Posterior cingulate gyrus (tissue), 11 donors: ENCODE measurements at regions not wholly inside any gene's neighbourhood (a gene's known extent, or its start where the extent isn't known, plus 50 kb on each side); places are given as distances from the start of the nearest gene placed in this dataset.

ENCODE experiments used
- DNase-seq, 10 donors: peaks; one replicate each; pipeline versions ENCODE4 v3.0.0 to v3.0.0-alpha.2; 2020 to 2021; ENCODE audit warnings: mixed read lengths in 3 of 10
- intact Hi-C: fragments of 100-400 bp; cut with DNase I; formaldehyde crosslinking; loops from one replicate; pipeline ENCODE4 v1.15.1; 2023

DNA sequence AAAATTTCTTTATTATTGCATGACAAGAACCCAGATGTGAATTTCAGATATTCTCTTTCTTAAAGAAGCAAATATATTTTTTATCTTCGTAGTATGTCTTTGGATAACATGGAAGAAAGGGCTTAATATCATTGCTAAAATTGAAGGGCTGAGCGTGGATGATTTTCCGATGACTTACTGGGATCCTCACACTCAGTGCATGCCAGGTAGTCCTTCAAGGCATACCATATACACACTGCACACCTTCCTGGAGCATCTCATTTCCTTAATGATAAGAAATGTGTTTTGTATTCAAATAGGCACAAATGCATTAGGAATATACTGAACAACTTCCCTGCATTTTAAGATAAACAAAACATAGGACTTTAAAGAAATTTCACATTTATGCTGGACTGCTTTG lies 193.9 kb upstream of the MAP3K7 start:
- no peak for DNase-seq
- intact Hi-C loops, result no loop called here

GRCh38 chr6:90780141-90780540 lies 193.3 kb upstream of the MAP3K7 start:
- no peak for DNase-seq
- intact Hi-C loops, result no loop called here

DNA sequence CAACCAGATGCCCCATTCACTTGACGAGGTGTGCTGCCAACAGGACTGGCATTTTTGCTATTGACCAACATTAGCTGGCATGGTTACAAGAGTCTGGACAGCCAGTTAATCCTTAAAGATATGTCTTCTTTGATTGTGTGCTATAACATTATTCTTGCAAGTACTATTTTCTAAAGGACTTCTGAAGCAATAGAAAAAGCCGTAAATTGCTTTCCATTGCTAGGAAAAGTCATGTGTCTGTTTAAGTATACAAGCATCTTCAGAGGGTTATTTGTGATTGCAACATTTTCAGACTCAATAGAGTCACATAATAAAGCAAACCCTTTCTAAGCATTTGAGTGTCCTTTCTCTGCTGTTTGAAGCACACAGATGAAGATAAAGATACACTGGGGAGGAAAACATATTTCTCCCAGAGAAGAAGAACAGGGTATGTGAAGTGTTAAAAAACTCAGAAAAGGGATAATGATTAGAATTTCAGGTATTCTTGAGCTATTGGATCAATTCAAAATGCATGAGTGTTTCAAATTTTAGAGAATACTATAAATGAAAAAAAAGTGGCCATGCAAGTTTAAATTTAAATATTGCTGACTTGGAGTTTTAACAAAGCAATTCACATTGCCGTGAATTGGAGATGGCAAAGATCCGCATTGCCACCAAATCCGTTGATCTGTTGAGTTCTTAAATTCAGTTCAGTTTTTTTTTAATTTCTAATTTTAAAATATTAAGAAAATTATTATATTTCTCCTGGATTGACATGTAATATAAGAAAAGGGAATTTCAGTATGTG lies 191.7 kb upstream of the MAP3K7 start:
- intact Hi-C loops, result no loop called here
- DNase-seq, result no peak

DNA sequence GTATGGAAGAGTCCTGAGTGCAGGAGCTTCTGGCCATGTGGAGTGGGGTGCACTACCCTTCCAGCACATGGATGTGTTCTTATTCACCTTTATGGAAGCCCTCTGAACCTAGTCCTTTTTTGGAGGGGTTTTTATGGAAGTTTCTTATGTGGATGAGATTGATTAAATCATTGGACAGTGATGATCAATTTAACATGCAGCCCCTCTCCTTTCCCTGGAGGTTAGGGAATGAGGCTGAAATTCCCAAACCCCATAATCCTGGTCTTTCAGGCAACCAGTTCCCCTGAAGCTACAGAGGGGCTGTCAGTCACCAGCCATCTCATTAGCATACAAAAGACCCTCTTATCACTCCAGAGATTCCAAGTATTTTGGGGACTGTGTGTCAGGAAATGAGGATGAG lies 183.9 kb upstream of the MAP3K7 start:
- intact Hi-C loops, result no loop called here
- no peak for DNase-seq

DNA sequence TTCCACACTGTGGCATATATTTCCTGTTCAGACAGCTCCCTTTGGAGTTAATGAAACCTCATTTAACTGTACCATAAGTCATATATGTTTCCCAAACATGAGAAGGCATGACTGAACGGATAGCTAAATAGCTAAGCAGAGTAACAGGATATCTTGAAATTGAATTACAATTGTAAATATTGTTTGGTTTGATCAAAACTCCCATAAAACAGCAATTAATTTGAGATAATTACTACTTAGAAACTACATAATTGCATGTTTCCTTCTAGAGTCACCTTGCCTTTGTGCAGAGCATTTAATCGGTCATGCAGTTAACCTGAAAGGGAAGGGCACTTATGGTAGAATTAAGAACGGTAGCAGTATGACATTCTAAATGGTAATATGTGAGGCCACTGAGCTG lies 179.0 kb upstream of the MAP3K7 start:
- DNase-seq, result no peak
- intact Hi-C loops, result no loop called here

GRCh38 chr6:90765491-90765890 lies 178.6 kb upstream of the MAP3K7 start:
- no peak for DNase-seq
- intact Hi-C loops, result no loop called here

DNA sequence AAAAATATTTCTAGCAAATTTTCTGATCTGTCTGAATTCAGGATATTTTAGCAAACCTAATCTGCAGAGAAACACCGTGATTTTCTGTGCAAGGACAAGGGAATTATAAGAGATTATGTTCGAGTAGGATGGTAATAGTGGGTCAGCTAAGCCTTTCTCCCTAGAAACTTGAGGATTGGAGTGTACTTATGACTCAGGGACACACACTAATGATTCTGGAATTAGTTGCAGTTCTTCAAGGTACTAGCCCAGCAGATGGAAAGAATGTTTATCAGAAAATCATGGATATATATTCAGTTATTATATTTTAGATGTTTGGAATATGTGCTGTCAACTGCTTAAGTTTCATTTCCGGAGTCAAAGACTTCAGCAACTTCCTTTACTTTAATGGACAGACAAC lies 177.1 kb upstream of the MAP3K7 start:
- intact Hi-C loops, result no loop called here
- no peak for DNase-seq

- intact Hi-C loops, result no loop called here
- DNase-seq, result no peak
Measured at GRCh38 chr6:90759664-90760063, 172.8 kb upstream of the MAP3K7 start.

DNA sequence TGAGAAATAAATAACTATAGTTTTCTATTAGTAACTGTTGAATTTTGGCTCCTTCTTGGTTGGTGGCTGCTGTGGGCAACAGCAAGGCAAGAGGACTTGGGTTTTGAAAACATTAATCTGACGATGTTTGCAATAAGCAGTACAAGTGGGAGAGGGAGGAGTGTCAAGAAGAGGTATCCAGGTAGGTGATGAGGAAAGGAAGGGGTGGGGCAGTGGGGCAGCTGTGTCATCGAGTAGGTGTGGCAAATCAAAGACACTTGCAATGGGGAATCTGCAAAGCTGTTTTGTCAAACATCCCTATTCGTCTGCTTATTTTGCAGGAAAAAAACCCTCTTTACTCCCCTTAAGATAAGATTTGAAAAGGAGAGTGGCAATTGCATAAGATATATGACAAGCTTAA lies 171.9 kb upstream of the MAP3K7 start:
- intact Hi-C loops, result no loop called here
- DNase-seq, result no peak

DNA sequence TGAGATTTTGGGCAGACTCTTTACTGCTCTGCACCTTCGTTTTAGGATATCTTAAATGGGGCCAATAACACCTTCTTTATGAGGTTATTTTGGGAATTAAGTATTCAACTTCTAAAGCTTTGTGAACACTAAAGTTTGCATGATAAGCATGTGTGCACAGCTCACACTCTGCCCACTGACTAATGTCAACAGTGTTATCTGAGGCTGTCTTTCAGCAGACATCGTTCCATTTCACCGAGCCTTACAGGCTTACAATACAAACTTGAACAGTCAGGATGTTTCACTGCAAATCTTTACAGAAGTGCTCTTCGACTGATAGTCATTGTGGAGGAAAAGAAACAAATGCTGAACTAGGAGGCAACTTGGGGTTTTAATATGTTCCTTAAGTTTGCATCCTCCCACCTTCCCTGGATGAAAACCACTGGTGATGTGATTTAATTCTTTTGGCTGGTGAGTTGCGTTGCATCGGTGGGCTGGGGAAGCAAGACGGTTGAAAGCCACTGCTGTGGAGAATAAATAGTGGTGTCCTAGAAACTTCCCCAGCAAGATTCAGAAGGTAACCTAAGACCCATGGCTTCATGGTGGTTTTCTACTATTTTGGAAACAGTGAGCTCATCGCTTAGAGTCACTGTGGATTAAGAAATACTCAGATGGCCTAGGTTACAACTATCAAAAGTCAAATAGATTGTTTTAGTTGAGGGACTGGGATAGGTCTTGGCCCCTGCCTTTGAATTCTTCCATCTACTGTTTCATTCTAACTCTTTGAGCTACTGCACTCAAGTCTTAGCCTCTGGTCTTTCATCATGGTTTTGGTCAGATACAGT lies 167.2 kb upstream of the MAP3K7 start:
- no peak for DNase-seq
- intact Hi-C loops, result no loop called here

GRCh38 chr6:90739802-90740201 lies 152.9 kb upstream of the MAP3K7 start:
- DNase-seq, result no peak
- intact Hi-C loops, result no loop called here

GRCh38 chr6:90739339-90739738 lies 152.5 kb upstream of the MAP3K7 start:
- peak in 1 of 10 donors; percentile 44 for DNase-seq
- intact Hi-C loops, result no loop called here

DNA sequence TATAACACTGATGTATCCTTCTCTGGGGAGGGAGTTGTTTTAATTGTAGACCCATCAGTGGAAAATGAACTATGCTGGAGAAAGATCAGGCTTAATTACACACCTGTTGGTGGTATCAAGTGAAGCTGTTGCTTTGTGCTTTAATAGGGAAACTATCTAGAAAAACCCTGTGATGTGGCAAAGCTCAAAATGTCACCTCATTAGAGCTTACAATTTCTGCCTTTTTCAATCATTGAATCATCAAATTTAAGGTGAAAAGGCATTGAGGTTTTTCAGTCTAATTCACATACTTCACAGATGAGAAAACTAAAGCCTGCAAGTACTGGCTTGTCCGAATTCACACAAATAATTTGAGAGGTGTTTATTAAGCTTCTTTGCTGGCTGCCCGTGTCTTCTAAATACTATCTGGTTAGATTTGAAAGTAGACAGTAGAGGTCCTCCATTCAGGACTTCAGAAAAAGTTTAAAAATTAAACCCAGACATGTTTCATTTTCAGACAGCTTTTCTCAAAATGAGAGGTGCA lies 143.3 kb upstream of the MAP3K7 start:
- DNase-seq, result no peak
- intact Hi-C loops, result no loop called here

DNA sequence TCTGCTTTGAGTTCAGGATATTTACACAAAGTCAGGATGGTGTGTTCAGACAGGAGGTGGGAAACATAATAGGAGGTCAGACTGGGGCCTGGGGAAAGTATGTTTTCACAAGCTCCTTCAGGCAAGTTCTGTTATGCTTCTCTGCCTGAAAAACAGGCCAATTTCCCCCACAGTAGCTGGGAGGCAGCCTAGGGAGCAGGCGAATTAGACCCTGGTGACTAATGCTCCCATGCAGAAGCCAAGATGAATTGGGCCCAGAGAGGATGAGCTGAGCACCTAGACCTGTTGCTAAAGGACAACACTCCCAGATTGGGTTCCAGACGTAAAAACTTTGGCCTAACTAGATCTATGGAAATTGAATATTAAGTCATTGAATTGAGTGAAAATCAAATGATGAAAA lies 142.2 kb upstream of the MAP3K7 start:
- DNase-seq, result no peak
- intact Hi-C loops, result no loop called here

DNA sequence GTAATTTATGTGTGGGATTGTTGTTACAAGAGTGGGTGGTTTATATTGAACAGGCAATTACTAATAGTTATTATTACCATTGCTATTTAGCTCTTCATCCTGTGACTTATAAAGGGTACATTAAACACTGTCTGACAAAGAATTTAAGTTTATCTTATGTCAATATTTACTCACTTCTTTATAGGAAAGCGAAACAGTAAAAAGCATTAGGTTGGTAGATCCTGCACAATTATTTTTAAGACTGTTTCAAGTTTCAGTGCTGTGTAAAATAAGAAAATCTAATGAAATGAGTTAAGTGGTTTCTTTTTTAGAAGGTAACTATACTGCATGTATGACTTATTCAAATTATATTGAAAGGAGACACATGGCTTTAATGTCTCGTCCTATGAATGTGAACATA lies 135.8 kb upstream of the MAP3K7 start:
- DNase-seq, result no peak
- intact Hi-C loops, result no loop called here

DNA sequence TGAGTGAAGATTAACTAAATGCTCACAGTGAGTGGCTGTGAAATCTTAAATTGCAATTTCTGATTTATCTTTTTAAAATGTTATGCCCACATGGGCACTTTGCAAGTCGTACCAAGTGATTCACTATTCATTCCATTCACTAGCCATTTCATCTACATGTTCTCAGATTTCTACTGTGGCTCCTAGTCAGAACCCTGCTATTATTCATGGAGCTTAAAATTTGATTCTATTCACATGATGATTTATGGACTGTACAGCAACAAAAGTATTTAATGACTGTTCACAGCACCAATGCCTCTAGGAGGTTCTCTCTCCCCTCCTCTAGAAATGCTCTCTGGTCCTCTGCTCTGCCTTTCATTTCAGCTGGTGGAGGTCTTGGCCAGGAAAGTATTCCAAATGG lies 133.5 kb upstream of the MAP3K7 start:
- intact Hi-C loops, result no loop called here
- DNase-seq, result no peak

- intact Hi-C loops, result no loop called here
- no peak for DNase-seq
Measured at GRCh38 chr6:90719321-90720195, 132.7 kb upstream of the MAP3K7 start.

- DNase-seq, result no peak
Measured at GRCh38 chr6:90716376-90716775, 129.5 kb upstream of the MAP3K7 start.

DNA sequence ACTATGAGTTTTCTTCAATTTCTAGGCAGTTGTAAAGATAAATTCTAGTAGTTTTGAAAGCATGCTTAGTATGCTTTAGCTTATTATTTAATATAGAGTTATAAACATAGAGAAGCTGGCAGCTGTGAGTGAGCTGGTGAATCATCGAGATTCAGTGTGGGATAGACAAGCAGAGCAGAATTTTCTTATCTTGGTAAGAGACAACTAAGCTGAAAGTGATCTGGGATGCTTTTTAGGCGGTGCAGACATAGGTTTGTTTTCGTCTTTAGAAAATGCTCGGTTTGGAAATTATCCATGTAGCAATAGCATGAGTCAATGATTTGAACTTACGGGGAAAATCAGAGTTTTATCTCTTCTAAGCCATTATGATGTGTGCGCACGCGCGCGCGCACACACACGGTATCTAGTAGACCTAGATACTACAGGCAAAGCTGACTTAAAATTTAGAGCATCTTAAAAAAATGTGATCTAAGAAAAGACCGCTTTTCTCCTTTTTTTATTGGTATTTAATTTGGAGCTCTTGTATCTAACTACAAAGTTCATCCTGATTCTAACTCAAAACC lies 128.3 kb upstream of the MAP3K7 start:
- intact Hi-C loops, result no loop called here
- peak in 1 of 10 donors; percentile 66 for DNase-seq

More at GRCh38 chr6:90716376-90716775, 129.5 kb upstream of the MAP3K7 start:
- intact Hi-C loops, result no loop called here

DNA sequence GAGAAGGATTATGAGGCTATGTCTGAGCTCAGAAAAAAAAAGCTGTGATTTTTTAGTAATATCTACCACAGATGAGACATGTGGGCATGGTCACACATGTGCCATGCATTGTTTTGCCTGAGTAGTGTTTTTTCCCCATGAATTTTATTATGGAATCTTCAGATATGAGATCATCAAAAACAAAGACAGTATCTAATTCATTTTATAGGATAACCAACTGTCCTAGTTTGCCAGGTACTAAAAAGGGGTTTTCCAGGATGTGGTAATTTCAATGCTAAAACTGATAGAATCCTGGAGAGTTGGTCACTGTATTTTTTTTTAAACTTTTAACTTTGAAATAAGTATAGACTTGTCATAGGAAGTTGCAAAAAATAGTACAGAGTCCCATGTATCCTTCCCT lies 127.4 kb upstream of the MAP3K7 start:
- DNase-seq, result no peak
- intact Hi-C loops, result no loop called here
